ENCODE measurements at regions not wholly inside any gene's neighbourhood (a gene's known extent, or its start where the extent isn't known, plus 50 kb on each side); places are given as distances from the start of the nearest gene placed in this dataset.

DNA sequence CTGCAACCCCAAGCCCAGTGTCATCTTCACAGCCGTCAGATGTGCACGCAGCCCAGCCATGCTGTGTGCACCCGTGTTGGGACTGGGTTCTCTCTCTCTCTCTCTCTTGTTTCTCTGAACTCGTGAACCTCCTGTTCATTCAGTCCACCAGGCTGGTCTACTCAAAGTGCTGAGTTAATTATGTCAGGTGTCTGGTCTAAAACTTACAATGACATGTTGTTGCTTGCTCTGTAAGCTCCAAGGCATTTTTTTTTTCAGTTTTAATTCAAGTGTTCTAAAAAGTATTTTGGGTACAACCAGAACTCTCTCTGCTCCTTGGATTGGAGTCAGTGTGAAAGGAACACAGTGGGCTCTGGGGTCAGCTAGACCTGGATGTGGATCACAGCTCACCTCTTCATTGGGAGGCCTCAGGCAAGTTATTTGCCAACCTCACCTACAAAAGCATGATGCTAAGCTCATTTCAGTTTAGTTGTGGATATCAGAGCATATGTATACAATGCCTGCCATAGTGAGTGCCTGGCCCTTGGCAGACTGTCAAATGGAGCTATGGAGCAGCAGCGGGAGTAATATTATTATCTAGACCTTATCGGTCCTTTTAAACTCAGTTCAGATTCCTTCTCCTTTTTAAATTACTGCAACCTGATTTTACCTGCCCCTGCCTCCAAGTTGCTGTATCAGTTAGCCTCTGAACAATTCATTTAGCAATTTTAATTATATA lies 59.5 kb downstream of the PLEKHG1 start:
- H3K4me1 Mint-ChIP-seq (ENCODE audit: low read depth) = no peaks in the 10 kb centered on the region
- no peaks in the 10 kb centered on the region for H3K36me3 Mint-ChIP-seq (ENCODE audit: low read depth)
- H3K9me3 Mint-ChIP-seq (ENCODE audit: low read depth) = no peaks in the 10 kb centered on the region
- TF ChIP-seq CTCF (IDR thresholded peaks at IDR 0.05) = no peak
- no peaks in the 10 kb centered on the region for H3K27me3 Mint-ChIP-seq (ENCODE audit: low read depth)
- no peak for DNase-seq (ENCODE audit: low spot score)
- H3K4me3 Mint-ChIP-seq (ENCODE audit: unreplicated experiment) = no peak overlapping the region
- no peak overlapping the region for H3K27ac Mint-ChIP-seq (ENCODE audit: unreplicated experiment)

DNA sequence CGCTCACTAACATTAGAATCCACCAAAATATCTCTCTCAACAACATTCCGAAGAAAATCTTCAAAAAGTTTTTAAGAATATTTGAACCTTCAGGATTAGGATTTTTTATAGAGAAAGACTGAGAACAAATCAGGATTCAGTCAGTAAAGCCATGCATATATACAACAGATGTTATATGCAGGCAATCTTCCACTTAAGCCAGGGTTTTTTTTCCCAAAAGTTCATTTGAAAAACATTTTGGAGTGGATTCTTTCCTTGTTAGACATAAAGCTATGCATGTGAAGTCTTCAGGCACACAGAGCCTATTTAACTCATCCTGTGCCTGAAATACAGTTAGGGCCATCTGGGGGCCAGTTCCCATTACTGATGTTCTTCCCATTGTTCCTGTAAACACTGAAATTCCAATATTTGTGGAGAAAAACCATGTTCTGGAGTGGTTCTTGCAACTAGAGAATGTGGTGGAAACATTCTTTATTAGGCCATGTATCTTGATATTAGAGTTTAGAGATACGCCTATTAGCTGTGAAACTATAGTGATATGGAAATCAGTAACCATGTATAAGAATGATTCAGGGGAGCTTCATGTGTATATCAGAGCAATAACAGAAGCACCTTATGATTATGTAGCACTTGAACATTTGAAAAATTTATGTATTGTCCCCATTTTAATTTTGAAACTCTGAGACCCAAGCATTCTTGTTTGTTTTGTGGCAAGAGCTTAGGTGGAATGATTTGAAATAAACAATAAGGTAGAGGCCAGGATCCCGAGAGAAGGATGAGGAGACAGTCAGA lies 61.7 kb downstream of the PLEKHG1 start:
- Mint-ChIP-seq H3K36me3 (ENCODE audit: low read depth) (no peaks in the 10 kb centered on the region), H3K4me3 (ENCODE audit: unreplicated experiment) (no peak overlapping the region), H3K9me3 (ENCODE audit: low read depth) (no peaks in the 10 kb centered on the region), H3K4me1 (ENCODE audit: low read depth) (peaks cover 7% of the 10 kb centered on the region), H3K27ac (ENCODE audit: unreplicated experiment) (no peak overlapping the region), H3K27me3 (ENCODE audit: low read depth) (no peaks in the 10 kb centered on the region)
- no peak for DNase-seq (ENCODE audit: low spot score)
- TF ChIP-seq CTCF (IDR thresholded peaks at IDR 0.05) = no peak

GRCh38 chr6:150662814-150663213 lies 63.1 kb downstream of the PLEKHG1 start:
- H3K9me3 Mint-ChIP-seq (ENCODE audit: low read depth) = no peaks in the 10 kb centered on the region
- H3K4me1 Mint-ChIP-seq (ENCODE audit: low read depth) = peaks cover 11% of the 10 kb centered on the region
- H3K27ac Mint-ChIP-seq (ENCODE audit: unreplicated experiment) = no peak overlapping the region
- no peaks in the 10 kb centered on the region for H3K27me3 Mint-ChIP-seq (ENCODE audit: low read depth)
- H3K36me3 Mint-ChIP-seq (ENCODE audit: low read depth) = no peaks in the 10 kb centered on the region
- DNase-seq (ENCODE audit: low spot score) = no peak
- H3K4me3 Mint-ChIP-seq (ENCODE audit: unreplicated experiment) = no peak overlapping the region
- no peak for TF ChIP-seq CTCF (IDR thresholded peaks at IDR 0.05)

DNA sequence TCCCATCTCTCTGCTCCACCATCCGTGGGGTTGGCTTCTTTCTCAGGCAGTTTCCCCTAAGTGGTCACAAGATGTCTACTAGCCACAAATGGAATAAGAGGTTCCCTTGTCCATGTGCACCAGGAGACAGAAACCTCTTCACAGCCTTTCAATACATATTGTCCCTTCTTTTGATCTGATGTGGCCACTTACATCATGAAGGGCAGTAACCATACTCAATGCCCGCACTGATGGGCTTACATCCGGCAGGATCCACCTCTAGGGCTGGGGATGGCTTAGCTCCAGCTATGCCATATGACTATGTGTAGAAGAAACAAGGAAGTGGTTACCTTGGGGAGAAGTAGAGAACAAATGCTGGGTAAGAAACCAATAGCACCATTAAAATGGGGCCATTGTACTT lies 64.4 kb downstream of the PLEKHG1 start:
- peaks cover 24% of the 10 kb centered on the region for H3K4me1 Mint-ChIP-seq (ENCODE audit: low read depth)

More for the DNA sequence above, 64.4 kb downstream of the PLEKHG1 start:
- Mint-ChIP-seq H3K4me3 (ENCODE audit: unreplicated experiment) (no peak overlapping the region), H3K36me3 (ENCODE audit: low read depth) (no peaks in the 10 kb centered on the region), H3K27me3 (ENCODE audit: low read depth) (no peaks in the 10 kb centered on the region), H3K27ac (ENCODE audit: unreplicated experiment) (no peak overlapping the region), H3K9me3 (ENCODE audit: low read depth) (no peaks in the 10 kb centered on the region)
- TF ChIP-seq CTCF (IDR thresholded peaks at IDR 0.05) = no peak
- no peak for DNase-seq (ENCODE audit: low spot score)
